ENCODE measurements at regions not wholly inside any gene's neighbourhood (a gene's known extent, or its start where the extent isn't known, plus 50 kb on each side); places are given as distances from the start of the nearest gene placed in this dataset.

DNA sequence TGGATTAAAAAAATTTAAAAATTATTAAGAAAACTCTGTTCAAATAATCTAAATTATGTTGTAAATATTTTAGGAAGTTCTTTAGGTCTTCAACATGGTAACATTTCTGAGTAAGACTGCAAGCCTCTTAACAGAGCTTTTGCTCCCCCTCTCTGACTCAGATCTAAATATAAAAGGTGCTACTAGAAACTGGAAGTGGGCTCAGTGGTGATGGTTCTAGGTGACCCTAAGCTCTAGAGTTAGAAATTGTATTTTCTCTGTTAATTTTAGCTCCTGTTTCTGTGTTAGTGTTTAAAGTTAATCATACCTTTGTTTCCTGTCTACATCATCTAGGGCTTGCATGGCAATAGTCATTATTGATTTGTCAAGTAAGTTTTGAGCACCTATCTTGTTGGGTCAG lies 159.9 kb upstream of the MEIS2 start:
- H3K18ac ChIP-seq (ENCODE audit: insufficient read length, low read depth, low read length), result no peak overlapping the region
- no peak for DNase-seq
- no peaks in the 10 kb centered on the region for H3K9me3 ChIP-seq (ENCODE audit: control insufficient read depth, low read depth, low read length)
- H3K79me1 ChIP-seq (ENCODE audit: insufficient read depth, low read depth, low read length, poor library complexity, severe bottlenecking), result no peaks in the 10 kb centered on the region
- no peak overlapping the region for H2BK20ac ChIP-seq (ENCODE audit: low read depth, low read length, poor library complexity, severe bottlenecking)
- no peak overlapping the region for H4K8ac ChIP-seq (replicated peaks; ENCODE audit: insufficient read length, low read depth, low read length)
- no peak overlapping the region for H3K4ac ChIP-seq (ENCODE audit: low read depth, low read length)
- H3K4me2 ChIP-seq (ENCODE audit: insufficient read depth, insufficient read length, low read length), result no peak overlapping the region
- H2BK5ac ChIP-seq (ENCODE audit: insufficient read length, low read length), result no peak overlapping the region
- no peaks in the 10 kb centered on the region for H3K27me3 Mint-ChIP-seq (ENCODE audit: low read depth)
- TF ChIP-seq, protein P1, sequence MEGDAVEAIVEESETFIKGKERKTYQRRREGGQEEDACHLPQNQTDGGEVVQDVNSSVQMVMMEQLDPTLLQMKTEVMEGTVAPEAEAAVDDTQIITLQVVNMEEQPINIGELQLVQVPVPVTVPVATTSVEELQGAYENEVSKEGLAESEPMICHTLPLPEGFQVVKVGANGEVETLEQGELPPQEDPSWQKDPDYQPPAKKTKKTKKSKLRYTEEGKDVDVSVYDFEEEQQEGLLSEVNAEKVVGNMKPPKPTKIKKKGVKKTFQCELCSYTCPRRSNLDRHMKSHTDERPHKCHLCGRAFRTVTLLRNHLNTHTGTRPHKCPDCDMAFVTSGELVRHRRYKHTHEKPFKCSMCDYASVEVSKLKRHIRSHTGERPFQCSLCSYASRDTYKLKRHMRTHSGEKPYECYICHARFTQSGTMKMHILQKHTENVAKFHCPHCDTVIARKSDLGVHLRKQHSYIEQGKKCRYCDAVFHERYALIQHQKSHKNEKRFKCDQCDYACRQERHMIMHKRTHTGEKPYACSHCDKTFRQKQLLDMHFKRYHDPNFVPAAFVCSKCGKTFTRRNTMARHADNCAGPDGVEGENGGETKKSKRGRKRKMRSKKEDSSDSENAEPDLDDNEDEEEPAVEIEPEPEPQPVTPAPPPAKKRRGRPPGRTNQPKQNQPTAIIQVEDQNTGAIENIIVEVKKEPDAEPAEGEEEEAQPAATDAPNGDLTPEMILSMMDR (conservative IDR thresholded peaks at IDR 0.05), result no peak
- H2AK5ac ChIP-seq (ENCODE audit: insufficient read length, low read length), result no peak overlapping the region
- H2AFZ ChIP-seq (ENCODE audit: low read length), result no peak overlapping the region
- H3K27ac Mint-ChIP-seq, result no peak overlapping the region
- no peaks in the 10 kb centered on the region for H3K9me3 Mint-ChIP-seq
- H4K91ac ChIP-seq (ENCODE audit: insufficient read length, low read depth, low read length), result no peak overlapping the region
- H2BK15ac ChIP-seq (ENCODE audit: low read depth, low read length), result no peak overlapping the region
- no peaks in the 10 kb centered on the region for H4K20me1 ChIP-seq (ENCODE audit: control insufficient read depth, insufficient read depth, insufficient read length)
- H3K9ac ChIP-seq (ENCODE audit: extremely low read depth, insufficient read length, low read length), result no peak overlapping the region
- no peak overlapping the region for H3K4me3 Mint-ChIP-seq
- no peaks in the 10 kb centered on the region for H3K79me2 ChIP-seq (ENCODE audit: insufficient read depth, low read length)
- H3K14ac ChIP-seq (ENCODE audit: insufficient read depth, low read length), result no peak overlapping the region
- H3K23ac ChIP-seq (ENCODE audit: insufficient read length, low read depth, low read length), result no peak overlapping the region
- H3K56ac ChIP-seq (ENCODE audit: insufficient read length, low read depth, low read length), result no peak overlapping the region
- H3T11ph ChIP-seq (ENCODE audit: low read length), result no peak overlapping the region
- H3K4me1 Mint-ChIP-seq, result no peaks in the 10 kb centered on the region
- no peaks in the 10 kb centered on the region for H3K23me2 ChIP-seq (ENCODE audit: insufficient read length, low read depth, low read length, poor library complexity, severe bottlenecking)
- H3K36me3 Mint-ChIP-seq (ENCODE audit: insufficient read depth in 1 of 3, low read depth in 3 of 3), result no peaks in the 10 kb centered on the region
- H3K27me3 ChIP-seq (ENCODE audit: insufficient read depth, low read length), result no peaks in the 10 kb centered on the region
- no peak overlapping the region for H4K5ac ChIP-seq (ENCODE audit: insufficient read length, low read depth, low read length)
- H3K27ac ChIP-seq (ENCODE audit: insufficient read length, low read depth, low read length), result no peak overlapping the region
- no peaks in the 10 kb centered on the region for H3K4me1 ChIP-seq (ENCODE audit: insufficient read depth, low read length)
- H2BK120ac ChIP-seq (ENCODE audit: low read depth, low read length, poor library complexity, severe bottlenecking), result no peak overlapping the region
- no peak overlapping the region for H2BK12ac ChIP-seq (ENCODE audit: insufficient read length, low read depth, low read length)
